Right atrium auricular region (tissue), 2 donors: ENCODE measurements at regions not wholly inside any gene's neighbourhood (a gene's known extent, or its start where the extent isn't known, plus 50 kb on each side); places are given as distances from the start of the nearest gene placed in this dataset.

Experiments used
- DNase-seq: peaks from one replicate; pipeline ENCODE4 v3.0.0-alpha.2; 2019; ENCODE audit warnings: low spot score
- H3K27ac ChIP-seq, 2 donors: fragments of 200-600 bp; sonication (generic); 1 replicate in 1 of 2; 2 replicates in 1 of 2; pipeline ENCODE4 v1.5.1; 2016 to 2019
- H3K27me3 ChIP-seq, 2 donors: fragments of 200-600 bp; sonication (generic); one replicate each; pipeline versions ENCODE4 v1.5.1 to v1.6.0; 2017 to 2019
- H3K36me3 ChIP-seq: fragments of 200-600 bp; sonication (generic); one replicate; pipeline ENCODE4 v1.5.1; 2016
- H3K4me1 ChIP-seq, 2 donors: fragments of 200-600 bp; sonication (generic); one replicate each; pipeline versions ENCODE4 v1.5.1 to v1.6.0; 2017 to 2019
- H3K4me3 ChIP-seq, 2 donors: fragments of 200-600 bp; sonication (generic); 1 replicate in 1 of 2; 2 replicates in 1 of 2; pipeline ENCODE4 v1.5.1; 2017 to 2019; ENCODE audit warnings: mild to moderate bottlenecking in 1 of 2, moderate library complexity in 1 of 2
- H3K9me3 ChIP-seq, 2 donors: fragments of 200-600 bp; sonication (generic); one replicate each; pipeline ENCODE4 v1.5.1; 2019
- CTCF ChIP-seq, 2 donors: fragments of 200-600 bp; sonication (generic); IDR thresholded peaks; one replicate each; pipeline ENCODE4 v1.5.1; 2019; ENCODE audit warnings: antibody characterized with exemption in 2 of 2

- no peak for TF ChIP-seq CTCF (IDR thresholded peaks at IDR 0.05)
- H3K4me1 ChIP-seq = peaks cover 0 to 33% of the 10 kb centered on the region in 2 donors
- no peak for DNase-seq
- peak overlapping the region in 1 of 2 donors; percentile 4 for H3K27ac ChIP-seq
- no peaks in the 10 kb centered on the region for H3K36me3 ChIP-seq
- H3K4me3 ChIP-seq = no peak overlapping the region
- no peaks in the 10 kb centered on the region for H3K9me3 ChIP-seq
- H3K27me3 ChIP-seq = no peaks in the 10 kb centered on the region
Observed at GRCh38 chr7:45978731-45979211, 57.7 kb upstream of the IGFBP3 start.

- H3K27me3 ChIP-seq = no peaks in the 10 kb centered on the region
- peaks cover 0 to 29% of the 10 kb centered on the region in 2 donors for H3K4me1 ChIP-seq
- TF ChIP-seq CTCF (IDR thresholded peaks at IDR 0.05) = no peak
- H3K9me3 ChIP-seq = no peaks in the 10 kb centered on the region
- no peak overlapping the region for H3K4me3 ChIP-seq
- H3K27ac ChIP-seq = peak overlapping the region in 1 of 2 donors; percentile 4
- no peaks in the 10 kb centered on the region for H3K36me3 ChIP-seq
- no peak for DNase-seq
Observed at GRCh38 chr7:45978010-45978681, 57.1 kb upstream of the IGFBP3 start.

- Histone ChIP-seq H3K4me1 (peaks cover 0 to 29% of the 10 kb centered on the region in 2 donors), H3K27ac (no peak overlapping the region), H3K4me3 (no peak overlapping the region), H3K27me3 (no peaks in the 10 kb centered on the region), H3K9me3 (no peaks in the 10 kb centered on the region), H3K36me3 (no peaks in the 10 kb centered on the region)
- TF ChIP-seq CTCF (IDR thresholded peaks at IDR 0.05) = no peak
- DNase-seq = no peak
Observed at GRCh38 chr7:45977256-45977780, 56.2 kb upstream of the IGFBP3 start.

GRCh38 chr7:45976485-45976856, 55.4 kb upstream of the IGFBP3 start:
- peaks cover 0 to 29% of the 10 kb centered on the region in 2 donors for H3K4me1 ChIP-seq
- TF ChIP-seq CTCF (IDR thresholded peaks at IDR 0.05) = no peak
- no peak for DNase-seq

GRCh38 chr7:45975847-45976484, 54.9 kb upstream of the IGFBP3 start:
- H3K9me3 ChIP-seq = no peaks in the 10 kb centered on the region
- no peak overlapping the region for H3K4me3 ChIP-seq
- no peak for DNase-seq
- H3K4me1 ChIP-seq = peaks cover 0 to 29% of the 10 kb centered on the region in 2 donors
- no peaks in the 10 kb centered on the region for H3K27me3 ChIP-seq
- no peak for TF ChIP-seq CTCF (IDR thresholded peaks at IDR 0.05)
- H3K36me3 ChIP-seq = no peaks in the 10 kb centered on the region
- H3K27ac ChIP-seq = no peak overlapping the region

More at GRCh38 chr7:45976485-45976856, 55.4 kb upstream of the IGFBP3 start:
- Histone ChIP-seq H3K27ac (no peak overlapping the region), H3K4me3 (no peak overlapping the region), H3K9me3 (no peaks in the 10 kb centered on the region), H3K27me3 (no peaks in the 10 kb centered on the region), H3K36me3 (no peaks in the 10 kb centered on the region)
